Activated naive CD4-positive, alpha-beta T cell treated with anti-CD3 and anti-CD28 coated beads for 36 hours (primary cell): ENCODE measurements at regions not wholly inside any gene's neighbourhood (a gene's known extent, or its start where the extent isn't known, plus 50 kb on each side); places are given as distances from the start of the nearest gene placed in this dataset.

ENCODE experiments used
- CTCF ChIA-PET: fragments of 350-600 bp; sonication (Branson Sonifier 250); formaldehyde crosslinking; loops from one replicate; lab custom pipeline; 2021; ENCODE audit warnings: antibody characterized with exemption; lab: Charles Lee
- DNase-seq: peaks from one replicate; pipeline ENCODE4 v3.0.0-alpha.2; 2020
- H3K27ac Mint-ChIP-seq: one replicate; pipeline ENCODE4 v1.8.0; 2021; ENCODE audit warnings: mild to moderate bottlenecking, mixed read lengths
- H3K27me3 Mint-ChIP-seq: one replicate; pipeline ENCODE4 v1.8.0; 2021; ENCODE audit warnings: low read depth, mixed read lengths
- H3K36me3 Mint-ChIP-seq: one replicate; pipeline ENCODE4 v1.8.0; 2021; ENCODE audit warnings: low read depth, mixed read lengths
- H3K4me1 Mint-ChIP-seq: one replicate; pipeline ENCODE4 v1.8.0; 2021; ENCODE audit warnings: low read depth, mixed read lengths
- H3K4me3 Mint-ChIP-seq: one replicate; pipeline ENCODE4 v1.8.0; 2021; ENCODE audit warnings: mild to moderate bottlenecking, moderate library complexity, mixed read lengths
- H3K9me3 Mint-ChIP-seq: one replicate; pipeline ENCODE4 v1.8.0; 2021; ENCODE audit warnings: mixed read lengths
- intact Hi-C: fragments of 100-400 bp; cut with micrococcal nuclease; formaldehyde crosslinking; loops from one replicate; pipeline ENCODE4 v1.15.1; 2023

DNA sequence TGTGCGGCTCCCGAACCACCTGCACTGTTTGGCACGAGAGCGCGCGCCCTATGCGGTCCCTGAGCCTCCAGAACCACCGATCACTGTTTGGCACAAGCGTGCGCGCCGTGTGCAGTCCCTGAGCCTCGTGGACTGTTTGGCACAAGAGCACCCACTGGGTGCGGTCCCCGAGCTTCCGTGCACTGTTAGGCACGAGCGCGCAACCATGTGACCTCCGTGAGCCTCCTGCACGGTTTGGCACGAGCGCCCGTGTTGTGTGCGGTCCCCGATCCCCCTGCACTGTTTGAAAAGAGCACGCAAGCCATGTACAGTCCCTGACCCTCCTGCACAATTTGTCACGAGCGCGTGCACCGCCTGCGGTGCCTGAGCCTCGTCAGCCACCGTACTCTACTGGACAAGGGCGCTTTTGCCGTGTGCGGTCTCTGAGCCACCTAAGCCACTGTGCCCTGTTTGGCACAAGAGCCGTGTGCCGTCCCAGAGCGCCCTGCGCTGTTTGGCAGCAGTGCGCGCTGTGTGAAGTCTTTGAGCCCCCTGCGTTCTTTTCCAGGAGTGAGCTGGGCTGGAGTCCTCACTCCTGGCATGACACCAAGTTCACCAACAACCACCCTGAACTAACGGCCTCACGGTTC, 163.7 kb upstream of the USP9Y start:
- Mint-ChIP-seq H3K4me3 (peak overlapping the region; percentile 65), H3K4me1 (peaks cover 10% of the 10 kb centered on the region), H3K27ac (no peak overlapping the region), H3K27me3 (peaks cover 4% of the 10 kb centered on the region), H3K36me3 (no peaks in the 10 kb centered on the region), H3K9me3 (no peaks in the 10 kb centered on the region)
- CTCF ChIA-PET = no interaction called here
- DNase-seq = no peak
- intact Hi-C loops = no loop called here

DNA sequence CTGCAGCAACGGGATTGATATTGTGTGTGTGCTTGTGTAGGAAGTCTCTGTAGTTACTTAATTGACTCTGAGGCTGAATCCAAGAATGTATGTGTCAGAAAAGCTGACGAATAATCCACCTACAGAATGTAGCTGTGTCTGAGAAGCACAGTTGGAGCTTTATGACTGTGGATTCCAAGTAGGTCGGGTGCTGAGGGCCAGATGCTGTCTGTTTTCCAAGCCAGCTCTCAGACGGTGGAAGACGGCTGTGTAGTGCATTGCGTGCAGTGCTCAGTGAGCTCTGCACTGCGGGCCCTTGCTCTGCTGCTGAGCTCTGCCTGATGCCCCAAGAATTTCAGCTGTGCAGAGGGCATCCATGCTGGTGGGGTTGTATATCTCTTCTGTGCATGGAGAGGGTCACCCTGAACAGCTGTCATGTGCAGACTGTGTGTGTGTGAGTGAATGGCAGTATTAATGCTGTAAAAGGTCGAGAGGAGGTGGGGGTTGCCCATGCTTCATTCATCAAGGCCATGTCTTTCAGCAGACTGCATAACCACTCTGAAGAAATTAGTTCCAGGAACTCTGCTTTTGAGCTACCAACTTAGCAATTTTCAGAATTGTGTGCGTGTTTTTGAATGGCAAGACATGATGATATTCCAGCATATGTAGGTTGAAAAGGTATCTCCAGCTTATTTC, 154.1 kb upstream of the USP9Y start:
- Mint-ChIP-seq H3K27ac (no peak overlapping the region), H3K27me3 (no peaks in the 10 kb centered on the region), H3K36me3 (no peaks in the 10 kb centered on the region), H3K4me3 (no peak overlapping the region), H3K9me3 (peaks cover 4% of the 10 kb centered on the region), H3K4me1 (peaks cover 5% of the 10 kb centered on the region)
- DNase-seq = no peak
- CTCF ChIA-PET = interaction anchor here (1.0 to 1.4 kb wide), 2 partner anchors 15 to 68 kb away, joined by 3 read pairs; no protein-coding TSS in a partner anchor
- intact Hi-C loops = no loop called here

DNA sequence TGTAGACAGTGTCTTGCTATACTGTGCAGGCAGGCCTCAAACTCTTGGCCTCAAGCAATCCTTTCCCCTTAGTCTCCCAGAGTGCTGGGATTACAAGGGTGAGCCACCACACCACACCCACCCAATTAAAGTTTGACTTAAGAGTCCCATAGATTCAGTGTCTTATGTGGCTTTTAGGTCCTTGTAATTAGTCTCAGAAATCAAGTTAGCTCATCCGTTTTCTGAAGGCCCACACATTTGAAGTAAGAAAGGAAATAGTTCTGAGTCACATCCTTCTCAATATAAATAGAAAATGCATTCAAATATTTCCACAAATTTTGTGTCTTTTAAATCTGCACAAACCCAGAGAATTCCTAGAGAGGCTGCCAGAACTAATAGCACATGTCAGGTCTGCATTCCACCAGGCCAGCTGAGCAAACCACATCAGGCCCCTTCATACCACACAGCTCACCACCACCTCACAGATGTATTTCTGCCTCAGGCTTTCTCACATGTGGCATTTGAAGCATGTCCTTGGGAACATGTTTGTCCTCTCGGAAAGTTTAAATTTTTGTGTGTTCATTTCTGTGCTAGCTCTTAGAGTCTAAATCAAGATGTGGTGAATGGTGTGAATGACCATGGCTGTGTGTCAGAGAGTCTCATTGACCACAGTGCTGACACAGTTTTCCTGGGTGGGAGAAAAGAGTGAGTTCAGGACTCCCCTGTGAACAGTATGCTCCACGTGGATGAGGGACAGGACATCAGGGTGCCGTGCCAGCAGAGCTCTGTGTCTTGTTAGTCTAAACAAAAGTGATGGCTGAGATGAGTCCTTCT, 148.4 kb upstream of the USP9Y start:
- CTCF ChIA-PET = interaction anchor here (1.3 kb wide), 1 partner anchor 20 kb away, joined by 3 read pairs; no protein-coding TSS in a partner anchor
- intact Hi-C loops = loop anchor here (5.0 to 10.0 kb wide), 3 partner anchors 75 to 355 kb away; no protein-coding TSS in a partner anchor
- peak; percentile 6 for DNase-seq

DNA sequence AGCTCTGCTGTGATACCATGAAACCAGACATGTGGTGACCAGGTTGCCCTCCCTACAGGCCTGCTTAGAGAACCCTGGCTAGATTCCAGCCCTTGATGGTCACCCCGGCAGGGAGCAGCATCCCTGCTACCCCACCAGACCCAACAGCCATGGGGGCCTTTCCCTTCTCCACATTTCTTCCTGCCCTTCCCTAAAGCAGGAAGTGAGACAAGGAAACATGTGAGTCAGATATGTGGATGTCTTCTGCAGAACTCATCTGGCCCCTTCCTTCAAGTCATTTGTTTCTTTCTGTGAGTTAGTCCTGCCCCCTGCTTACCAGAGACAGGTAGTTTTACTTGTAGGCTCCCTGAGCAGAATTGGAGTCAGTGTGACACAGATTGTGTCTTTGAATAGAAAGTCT, 147.1 kb upstream of the USP9Y start:
- DNase-seq = no peak
- H3K27me3 Mint-ChIP-seq = no peaks in the 10 kb centered on the region
- H3K27ac Mint-ChIP-seq = no peak overlapping the region
- H3K4me1 Mint-ChIP-seq = peaks cover 41% of the 10 kb centered on the region
- H3K36me3 Mint-ChIP-seq = no peaks in the 10 kb centered on the region
- H3K4me3 Mint-ChIP-seq = no peak overlapping the region
- H3K9me3 Mint-ChIP-seq = peaks cover 4% of the 10 kb centered on the region
- CTCF ChIA-PET = no interaction called here
- intact Hi-C loops = loop anchor here (5.0 to 10.0 kb wide), 3 partner anchors 77 to 353 kb away; no protein-coding TSS in a partner anchor

More for the DNA sequence above, 148.4 kb upstream of the USP9Y start:
- Mint-ChIP-seq H3K4me1 (peaks cover 31% of the 10 kb centered on the region), H3K36me3 (no peaks in the 10 kb centered on the region), H3K9me3 (peaks cover 4% of the 10 kb centered on the region), H3K4me3 (no peak overlapping the region), H3K27me3 (no peaks in the 10 kb centered on the region), H3K27ac (peak overlapping the region; percentile 13)

DNA sequence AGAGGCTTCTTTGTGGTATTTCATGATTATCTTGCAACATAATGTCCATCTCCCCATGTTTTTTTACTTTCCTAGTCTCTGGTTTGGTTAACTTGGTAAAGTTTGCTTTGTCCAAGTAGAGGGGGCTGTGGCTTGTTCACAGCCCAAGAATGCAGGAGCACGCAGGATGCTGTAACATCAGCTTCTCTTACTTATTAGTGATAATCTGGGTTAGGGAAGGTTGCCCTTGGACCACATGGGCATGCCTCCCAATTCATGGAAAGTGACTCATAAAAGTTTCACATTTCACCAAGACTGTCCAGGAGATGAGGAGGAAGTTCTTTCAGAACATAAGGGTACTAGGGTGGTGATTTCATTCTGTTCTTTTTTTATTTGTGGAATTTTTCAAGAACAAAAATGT, 146.0 kb upstream of the USP9Y start:
- Mint-ChIP-seq H3K4me1 (peaks cover 49% of the 10 kb centered on the region), H3K9me3 (peaks cover 6% of the 10 kb centered on the region), H3K4me3 (no peak overlapping the region), H3K27me3 (no peaks in the 10 kb centered on the region), H3K36me3 (peaks cover 1% of the 10 kb centered on the region), H3K27ac (no peak overlapping the region)
- intact Hi-C loops = loop anchor here (10.0 kb wide), 1 partner anchor 180 kb away; no protein-coding TSS in a partner anchor
- CTCF ChIA-PET = no interaction called here
- no peak for DNase-seq

DNA sequence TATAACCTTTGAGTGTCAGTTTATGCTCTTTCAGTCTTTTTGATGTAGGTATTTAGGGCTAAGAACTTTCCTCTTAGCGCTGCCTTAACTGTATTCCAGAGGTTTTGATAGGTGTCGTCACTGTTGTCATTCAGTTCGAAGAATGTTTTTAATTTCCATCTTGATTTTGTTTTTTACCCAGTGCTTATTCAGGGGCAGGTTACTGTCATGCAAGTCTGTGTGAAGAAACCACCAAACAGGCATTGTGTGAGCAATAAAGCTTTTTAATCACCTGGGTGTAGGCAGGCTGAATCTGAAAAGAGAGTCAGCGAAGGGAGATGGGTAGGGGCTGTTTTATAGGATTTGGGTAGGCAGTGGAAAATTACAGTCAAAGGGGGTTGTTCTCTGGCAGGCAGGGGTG, 142.0 kb upstream of the USP9Y start:
- H3K27ac Mint-ChIP-seq = peak overlapping the region; percentile 70
- H3K4me1 Mint-ChIP-seq = peaks cover 32% of the 10 kb centered on the region
- H3K4me3 Mint-ChIP-seq = peak overlapping the region; percentile 3
- CTCF ChIA-PET = no interaction called here
- DNase-seq = peak; percentile 9
- peaks cover 11% of the 10 kb centered on the region for H3K36me3 Mint-ChIP-seq
- intact Hi-C loops = loop anchor here (2.0 to 10.0 kb wide), 2 partner anchors 104 to 176 kb away; no protein-coding TSS in a partner anchor
- peaks cover 24% of the 10 kb centered on the region for H3K9me3 Mint-ChIP-seq
- no peaks in the 10 kb centered on the region for H3K27me3 Mint-ChIP-seq

DNA sequence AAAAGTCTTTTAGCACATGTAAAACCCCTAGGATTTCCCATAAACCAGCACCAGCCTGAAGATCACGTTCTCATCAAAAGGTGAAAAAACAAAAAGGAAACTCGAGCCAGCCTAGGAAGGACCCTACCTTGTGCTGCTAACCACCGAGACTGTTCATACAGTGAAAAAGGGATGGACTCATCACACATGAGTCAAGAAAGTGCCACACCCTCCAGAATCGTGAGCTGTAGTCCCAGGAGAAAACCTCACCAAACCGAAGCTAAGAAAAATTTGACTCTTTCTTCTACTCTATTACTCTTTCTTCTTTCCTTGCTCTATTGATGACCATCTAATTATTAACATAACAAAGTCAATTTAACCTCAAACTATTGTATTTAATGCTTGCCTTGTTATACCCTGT, 124.8 kb upstream of the USP9Y start:
- DNase-seq = no peak
- Mint-ChIP-seq H3K27me3 (no peaks in the 10 kb centered on the region), H3K4me1 (no peaks in the 10 kb centered on the region), H3K27ac (no peak overlapping the region), H3K36me3 (peaks cover 2% of the 10 kb centered on the region), H3K4me3 (no peak overlapping the region), H3K9me3 (peaks cover 9% of the 10 kb centered on the region)
- intact Hi-C loops = no loop called here
- CTCF ChIA-PET = no interaction called here

DNA sequence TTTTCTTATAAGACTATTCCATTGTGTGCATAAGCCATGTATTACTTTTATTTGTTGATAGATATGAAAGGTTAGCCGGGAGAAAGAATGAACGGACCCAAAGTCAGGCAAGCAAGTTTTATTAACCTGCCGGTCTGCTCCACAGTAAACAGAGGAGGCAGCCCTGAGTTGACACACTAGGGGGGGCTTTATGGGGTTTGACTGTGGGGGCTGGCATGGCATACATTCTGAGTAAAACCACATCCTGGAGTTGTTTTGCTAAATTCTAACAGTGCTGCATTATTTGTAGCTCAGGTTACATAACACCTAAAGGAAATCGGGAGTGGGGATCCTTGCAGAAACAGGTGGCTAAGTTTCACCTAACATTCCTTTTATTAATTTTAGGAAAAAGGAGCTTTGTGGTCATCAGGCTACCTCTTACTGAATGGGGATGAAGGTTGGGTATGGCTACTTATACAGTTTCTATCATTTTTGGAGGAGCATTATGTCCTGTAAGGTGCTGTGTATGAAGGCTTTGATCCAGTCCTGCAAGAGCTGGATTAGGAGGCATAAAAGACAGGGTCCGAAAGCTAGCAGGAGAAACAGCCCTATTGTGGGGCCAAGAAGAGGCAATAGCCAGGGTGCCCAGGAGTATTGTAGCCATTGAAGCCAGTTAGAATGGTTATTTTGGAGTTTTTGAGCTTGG, 107.4 kb upstream of the USP9Y start:
- H3K4me1 Mint-ChIP-seq = peaks cover 33% of the 10 kb centered on the region
- no peak overlapping the region for H3K27ac Mint-ChIP-seq
- CTCF ChIA-PET = no interaction called here
- no peaks in the 10 kb centered on the region for H3K27me3 Mint-ChIP-seq
- peaks cover 36% of the 10 kb centered on the region for H3K9me3 Mint-ChIP-seq
- peak; percentile 4 for DNase-seq
- intact Hi-C loops = no loop called here
- no peak overlapping the region for H3K4me3 Mint-ChIP-seq
- H3K36me3 Mint-ChIP-seq = peaks cover 20% of the 10 kb centered on the region

DNA sequence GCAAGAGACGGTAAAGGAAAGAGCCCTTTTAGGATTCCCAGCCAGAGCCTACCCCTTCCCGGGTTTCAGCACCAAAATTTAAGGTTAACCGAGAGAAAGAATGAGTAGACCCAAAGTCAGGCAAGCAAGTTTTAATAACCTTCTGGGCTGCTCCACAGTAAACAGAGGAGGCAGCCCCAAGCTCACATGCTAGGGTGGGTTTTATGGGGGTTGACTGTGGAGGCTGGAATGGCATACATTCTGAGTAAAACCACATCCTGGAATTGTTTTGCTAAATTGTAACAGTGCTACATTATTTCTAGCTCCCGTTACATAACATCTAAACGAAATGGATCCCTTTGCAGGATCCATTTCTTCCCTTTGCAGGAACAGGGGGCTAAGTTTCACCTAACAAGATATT, 102.2 kb upstream of the USP9Y start:
- no peak for DNase-seq
- Mint-ChIP-seq H3K9me3 (peaks cover 45% of the 10 kb centered on the region), H3K27ac (no peak overlapping the region), H3K36me3 (peaks cover 20% of the 10 kb centered on the region), H3K4me3 (no peak overlapping the region), H3K4me1 (peaks cover 39% of the 10 kb centered on the region), H3K27me3 (no peaks in the 10 kb centered on the region)
- CTCF ChIA-PET = no interaction called here
- intact Hi-C loops = no loop called here

DNA sequence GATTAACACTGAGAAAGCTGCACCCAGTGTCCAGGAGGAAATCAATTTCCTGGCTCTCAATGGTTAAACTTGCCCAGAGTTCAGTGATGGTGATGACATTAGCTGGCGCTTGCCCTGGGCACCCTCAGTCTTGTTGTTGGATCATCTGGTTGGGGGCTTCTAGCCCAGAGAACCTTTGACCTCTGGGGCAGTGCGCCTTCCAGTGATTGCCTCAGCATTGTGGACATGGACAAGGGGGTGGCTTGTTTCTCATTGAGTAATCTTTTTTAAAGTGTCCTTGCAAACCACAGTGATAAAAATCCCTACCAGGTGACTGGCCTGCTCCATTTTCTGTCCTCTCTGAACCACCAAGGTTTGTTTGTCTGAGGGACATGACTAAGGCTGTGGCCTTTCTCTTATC, 95.6 kb upstream of the USP9Y start:
- Mint-ChIP-seq H3K27ac (no peak overlapping the region), H3K9me3 (peaks cover 12% of the 10 kb centered on the region)
- CTCF ChIA-PET = no interaction called here

DNA sequence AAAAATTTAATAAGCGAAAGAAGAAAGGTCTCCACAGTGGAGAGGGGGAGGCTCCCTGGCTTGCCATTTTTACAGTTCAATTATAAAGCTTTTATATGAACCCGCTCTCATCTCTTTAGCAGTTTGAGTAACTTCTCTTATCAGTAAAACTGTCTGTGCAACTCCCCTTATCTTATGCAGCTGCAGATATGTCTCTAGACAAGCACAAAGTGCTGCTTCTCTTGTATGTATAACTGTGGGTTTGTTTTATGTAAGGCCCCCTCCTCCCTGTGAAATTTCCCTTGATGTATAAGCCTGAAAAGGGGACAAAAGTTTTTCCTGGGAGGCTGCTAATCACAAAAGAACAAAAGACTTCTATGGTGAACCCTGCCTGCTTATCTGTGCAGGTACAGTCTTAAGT, 90.2 kb upstream of the USP9Y start:
- CTCF ChIA-PET = interaction anchor here (0.7 to 1.0 kb wide), 2 partner anchors 10 to 893 kb away, joined by 3 to 7 read pairs; no protein-coding TSS in a partner anchor
- no peak for DNase-seq
- Mint-ChIP-seq H3K4me1 (peaks cover 9% of the 10 kb centered on the region), H3K27me3 (no peaks in the 10 kb centered on the region), H3K36me3 (peaks cover 2% of the 10 kb centered on the region), H3K4me3 (no peak overlapping the region), H3K27ac (no peak overlapping the region), H3K9me3 (peaks cover 14% of the 10 kb centered on the region)
- intact Hi-C loops = no loop called here

More for the DNA sequence above, 95.6 kb upstream of the USP9Y start:
- no peaks in the 10 kb centered on the region for H3K27me3 Mint-ChIP-seq
- no peak overlapping the region for H3K4me3 Mint-ChIP-seq
- H3K4me1 Mint-ChIP-seq = peaks cover 7% of the 10 kb centered on the region
- intact Hi-C loops = no loop called here
- DNase-seq = no peak
- H3K36me3 Mint-ChIP-seq = no peaks in the 10 kb centered on the region
